ENCODE measurements at regions not wholly inside any gene's neighbourhood (a gene's known extent, or its start where the extent isn't known, plus 50 kb on each side); places are given as distances from the start of the nearest gene placed in this dataset.

GRCh38 chr1:234909307-234909810, 219.3 kb downstream of the TOMM20 start:
- TF ChIP-seq, protein P1, sequence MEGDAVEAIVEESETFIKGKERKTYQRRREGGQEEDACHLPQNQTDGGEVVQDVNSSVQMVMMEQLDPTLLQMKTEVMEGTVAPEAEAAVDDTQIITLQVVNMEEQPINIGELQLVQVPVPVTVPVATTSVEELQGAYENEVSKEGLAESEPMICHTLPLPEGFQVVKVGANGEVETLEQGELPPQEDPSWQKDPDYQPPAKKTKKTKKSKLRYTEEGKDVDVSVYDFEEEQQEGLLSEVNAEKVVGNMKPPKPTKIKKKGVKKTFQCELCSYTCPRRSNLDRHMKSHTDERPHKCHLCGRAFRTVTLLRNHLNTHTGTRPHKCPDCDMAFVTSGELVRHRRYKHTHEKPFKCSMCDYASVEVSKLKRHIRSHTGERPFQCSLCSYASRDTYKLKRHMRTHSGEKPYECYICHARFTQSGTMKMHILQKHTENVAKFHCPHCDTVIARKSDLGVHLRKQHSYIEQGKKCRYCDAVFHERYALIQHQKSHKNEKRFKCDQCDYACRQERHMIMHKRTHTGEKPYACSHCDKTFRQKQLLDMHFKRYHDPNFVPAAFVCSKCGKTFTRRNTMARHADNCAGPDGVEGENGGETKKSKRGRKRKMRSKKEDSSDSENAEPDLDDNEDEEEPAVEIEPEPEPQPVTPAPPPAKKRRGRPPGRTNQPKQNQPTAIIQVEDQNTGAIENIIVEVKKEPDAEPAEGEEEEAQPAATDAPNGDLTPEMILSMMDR (IDR thresholded peaks at IDR 0.05; ENCODE audit: unreplicated experiment in 3 of 3): no peak
- H3K27me3 Mint-ChIP-seq (ENCODE audit: low read depth): no peaks in the 10 kb centered on the region
- H3K4me3 Mint-ChIP-seq: no peak overlapping the region
- H3K4me1 Mint-ChIP-seq: peaks cover 61% of the 10 kb centered on the region
- no peaks in the 10 kb centered on the region for H3K9me3 Mint-ChIP-seq
- H3K36me3 Mint-ChIP-seq (ENCODE audit: low read depth): no peaks in the 10 kb centered on the region
- peak overlapping the region; percentile 96 to 99 (median 99) for H3K27ac Mint-ChIP-seq

DNA sequence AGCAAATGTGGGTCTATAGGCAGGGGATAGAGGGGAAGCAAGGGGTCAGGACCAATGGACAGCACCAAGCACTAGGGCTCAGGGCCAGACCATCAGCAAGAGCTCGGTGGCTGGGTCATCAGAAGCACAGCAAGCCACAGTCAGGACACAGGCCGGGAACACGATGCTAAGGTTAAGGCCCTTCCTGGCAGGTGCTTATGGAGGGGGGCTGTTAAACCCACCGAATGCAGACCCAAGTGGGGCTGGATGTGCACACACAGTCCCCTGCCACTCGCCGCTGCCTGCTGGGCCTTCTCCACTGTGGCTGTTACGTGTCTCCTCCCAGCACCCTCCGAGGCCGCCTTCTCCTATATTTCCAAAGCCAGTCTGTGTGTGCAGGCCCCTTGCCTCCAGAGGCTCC, 220.1 kb downstream of the TOMM20 start:
- Mint-ChIP-seq H3K27me3 (ENCODE audit: low read depth) (no peaks in the 10 kb centered on the region), H3K4me1 (peaks cover 55% of the 10 kb centered on the region), H3K9me3 (no peaks in the 10 kb centered on the region), H3K4me3 (no peak overlapping the region), H3K27ac (peak overlapping the region; percentile 96 to 99 (median 99)), H3K36me3 (ENCODE audit: low read depth) (no peaks in the 10 kb centered on the region)
- TF ChIP-seq, protein P1 (IDR thresholded peaks at IDR 0.05; ENCODE audit: unreplicated experiment in 3 of 3): no peak

- Mint-ChIP-seq H3K27me3 (ENCODE audit: low read depth) (no peaks in the 10 kb centered on the region), H3K36me3 (ENCODE audit: low read depth) (no peaks in the 10 kb centered on the region), H3K4me3 (peak overlapping the region in 2 of 3 experiments; percentile 10 to 38), H3K9me3 (no peaks in the 10 kb centered on the region), H3K4me1 (peaks cover 53% of the 10 kb centered on the region), H3K27ac (peak overlapping the region; percentile 96 to 99 (median 99))
- TF ChIP-seq, protein P1 (IDR thresholded peaks at IDR 0.05; ENCODE audit: unreplicated experiment in 3 of 3): no peak
Observed at GRCh38 chr1:234907940-234908405, 220.7 kb downstream of the TOMM20 start.

GRCh38 chr1:234907208-234907939, 221.3 kb downstream of the TOMM20 start:
- Mint-ChIP-seq H3K27ac (peak overlapping the region; percentile 96 to 99 (median 99)), H3K4me3 (peak overlapping the region in 1 of 3 experiments; percentile 10), H3K9me3 (no peaks in the 10 kb centered on the region), H3K36me3 (ENCODE audit: low read depth) (no peaks in the 10 kb centered on the region), H3K4me1 (peaks cover 54% of the 10 kb centered on the region), H3K27me3 (ENCODE audit: low read depth) (no peaks in the 10 kb centered on the region)
- TF ChIP-seq, protein P1 (IDR thresholded peaks at IDR 0.05; ENCODE audit: unreplicated experiment in 3 of 3): no peak

GRCh38 chr1:234906654-234907053, 222.0 kb downstream of the TOMM20 start:
- Mint-ChIP-seq H3K36me3 (ENCODE audit: low read depth) (no peaks in the 10 kb centered on the region), H3K27me3 (ENCODE audit: low read depth) (no peaks in the 10 kb centered on the region), H3K4me3 (peak overlapping the region in 1 of 3 experiments; percentile 15), H3K27ac (peak overlapping the region; percentile 79 to 99 (median 96)), H3K4me1 (peaks cover 50% of the 10 kb centered on the region), H3K9me3 (no peaks in the 10 kb centered on the region)
- TF ChIP-seq, protein P1 (IDR thresholded peaks at IDR 0.05; ENCODE audit: unreplicated experiment in 3 of 3): no peak
